IMR-90 (cell line): ENCODE measurements at regions not wholly inside any gene's neighbourhood (a gene's known extent, or its start where the extent isn't known, plus 50 kb on each side); places are given as distances from the start of the nearest gene placed in this dataset.

ENCODE experiments used
- ATAC-seq: fragments of 200-7000 bp; cut with Tn5 transposase; 2 replicates; pipeline ENCODE4 v1.9.1; 2020; ENCODE audit warnings: low read depth, mild to moderate bottlenecking, moderate library complexity
- BruUV-seq: library from RNA; stranded (reverse); fragments of 400-500 nt; replicated peaks from 2 replicates; lab custom pipeline; 2021; lab: Mats Ljungman, UMichigan
- CTCF ChIA-PET: fragments of 300-600 bp; formaldehyde crosslinking; extraction: SDS; loops from one replicate; lab custom pipeline; 2021; ENCODE audit warnings: antibody characterized with exemption; lab: Yijun Ruan, JAX
- POLR2A ChIA-PET: fragments of 300-600 bp; sonication (Branson Sonifier 250); formaldehyde crosslinking; loops from one replicate; lab custom pipeline; 2022; ENCODE audit warnings: antibody characterized with exemption; ENCODE audit not compliant: unreplicated experiment; lab: Charles Lee
- DNase-seq: peaks from one replicate; pipeline ENCODE4 v3.0.0; 2013
- H2AFZ ChIP-seq: replicated peaks from 2 replicates; pipeline ENCODE3; 2013; ENCODE audit warnings: low read length, mild to moderate bottlenecking; ENCODE audit not compliant: poor library complexity
- H2AK5ac ChIP-seq: 2 replicates; pipeline ENCODE4 v1.6.1; 2013; ENCODE audit warnings: low read depth, low read length, inconsistent platforms
- H2AK9ac ChIP-seq: replicated peaks from 2 replicates; pipeline ENCODE3; 2013; ENCODE audit warnings: mild to moderate bottlenecking, low read depth, low read length, moderate library complexity; ENCODE audit not compliant: poor library complexity
- H2BK120ac ChIP-seq: 2 replicates; pipeline ENCODE4 v1.6.1; 2013; ENCODE audit warnings: low read depth, low read length, inconsistent platforms
- H2BK15ac ChIP-seq: 3 replicates; pipeline ENCODE4 v1.6.1; 2013; ENCODE audit warnings: low read depth, low read length, inconsistent platforms
- H2BK20ac ChIP-seq: 2 replicates; pipeline ENCODE4 v1.6.1; 2013; ENCODE audit warnings: low read depth, mild to moderate bottlenecking, inconsistent platforms, low read length, moderate library complexity
- H2BK5ac ChIP-seq: 2 replicates; pipeline ENCODE4 v1.6.1; 2013; ENCODE audit warnings: mild to moderate bottlenecking, low read depth, low read length, inconsistent platforms; ENCODE audit not compliant: poor library complexity, severe bottlenecking
- H3K14ac ChIP-seq: replicated peaks from 2 replicates; pipeline ENCODE4 v1.6.1; 2013; ENCODE audit warnings: low read depth, low read length, inconsistent platforms
- H3K18ac ChIP-seq: 2 replicates; pipeline ENCODE4 v1.6.1; 2013; ENCODE audit warnings: low read depth, low read length, control low read depth
- H3K23ac ChIP-seq: 2 replicates; pipeline ENCODE4 v1.6.1; 2013; ENCODE audit warnings: low read depth, low read length, inconsistent platforms
- H3K27ac ChIP-seq: 2 replicates; pipeline ENCODE4 v1.5.1; 2013; ENCODE audit warnings: mild to moderate bottlenecking, control low read depth, low read length; ENCODE audit not compliant: insufficient read depth
- H3K27me3 ChIP-seq: 2 replicates; pipeline ENCODE4 v1.6.1; 2013; ENCODE audit warnings: low read length; ENCODE audit not compliant: control insufficient read depth, insufficient read depth
- H3K36me3 ChIP-seq: 2 replicates; pipeline ENCODE4 v1.6.1; 2013; ENCODE audit warnings: low read length, mixed read lengths; ENCODE audit not compliant: control insufficient read depth, insufficient read depth
- H3K4ac ChIP-seq: 2 replicates; pipeline ENCODE4 v1.6.1; 2013; ENCODE audit warnings: low read depth, low read length, inconsistent platforms
- H3K4me1 ChIP-seq: 2 replicates; pipeline ENCODE4 v1.6.1; 2013; ENCODE audit warnings: low read length, mixed read lengths; ENCODE audit not compliant: control insufficient read depth, insufficient read depth
- H3K4me2 ChIP-seq: 2 replicates; pipeline ENCODE4 v1.6.1; 2013; ENCODE audit warnings: low read depth, mild to moderate bottlenecking, control low read depth, low read length, moderate library complexity
- H3K4me3 ChIP-seq: 2 replicates; pipeline ENCODE4 v1.5.1; 2013; ENCODE audit warnings: low read depth, mild to moderate bottlenecking, control low read depth, low read length, moderate library complexity; ENCODE audit not compliant: insufficient read depth
- H3K56ac ChIP-seq: 2 replicates; pipeline ENCODE4 v1.6.1; 2013; ENCODE audit warnings: low read length, inconsistent platforms; ENCODE audit not compliant: insufficient read depth; ENCODE audit errors: extremely low read depth
- H3K79me1 ChIP-seq, 2 experiments: 2 replicates each; pipeline ENCODE4 v1.6.1; 2013; ENCODE audit warnings: low read length in 2 of 2, inconsistent platforms in 1 of 2, low read depth in 1 of 2
- H3K9ac ChIP-seq: 2 replicates; pipeline ENCODE4 v1.6.1; 2013; ENCODE audit warnings: low read depth, low read length, control low read depth
- H3K9me1 ChIP-seq: 2 replicates; pipeline ENCODE4 v1.6.1; 2013; ENCODE audit warnings: low read length, inconsistent platforms; ENCODE audit not compliant: insufficient read depth
- H3K9me3 ChIP-seq: 2 replicates; pipeline ENCODE4 v1.6.1; 2013; ENCODE audit warnings: low read length; ENCODE audit not compliant: control insufficient read depth, insufficient read depth
- H4K20me1 ChIP-seq: 2 replicates; pipeline ENCODE4 v1.6.1; 2013; ENCODE audit warnings: low read length, inconsistent platforms; ENCODE audit not compliant: insufficient read depth
- H4K5ac ChIP-seq: 2 replicates; pipeline ENCODE4 v1.6.1; 2013; ENCODE audit warnings: mild to moderate bottlenecking, low read depth, low read length, control low read depth
- H4K8ac ChIP-seq, 2 experiments: 2 replicates each; pipeline ENCODE4 v1.6.1; 2013; ENCODE audit warnings: low read depth in 2 of 2, low read length in 2 of 2, control low read depth in 1 of 2, inconsistent platforms in 1 of 2
- H4K91ac ChIP-seq: 2 replicates; pipeline ENCODE4 v1.6.1; 2013; ENCODE audit warnings: low read depth, low read length, inconsistent platforms; ENCODE audit not compliant: insufficient read depth
- MAFK ChIP-seq: IDR thresholded peaks from 2 replicates; pipeline ENCODE4 v1.6.1; 2012; ENCODE audit warnings: low read depth, low read length, improper control_type of control experiment
- MAZ ChIP-seq: IDR thresholded peaks from 2 replicates; pipeline ENCODE4 v1.6.1; 2012; ENCODE audit warnings: low read depth, mild to moderate bottlenecking, low read length, improper control_type of control experiment, moderate library complexity, borderline replicate concordance
- WGBS, 2 experiments: methylation state at CpG; one replicate each; pipeline versions ENCODE4 v1.1.5 to v1.1.7; 2013; ENCODE audit warnings: missing lambda C conversion rate in 2 of 2; ENCODE audit not compliant: insufficient read length in 1 of 2; ENCODE audit errors: extremely low coverage in 2 of 2; 5-methylcytosine and 5-hydroxymethylcytosine counted together
- dilution Hi-C: fragments of 300-500 bp; cut with HindIII; formaldehyde crosslinking; loops from one replicate; pipeline ENCODE4 v1.14.3; 2018; ENCODE audit warnings: low sequenced_read_pairs; ENCODE audit not compliant: unreplicated experiment
- in situ Hi-C: fragments of 300-500 bp; cut with MboI; formaldehyde crosslinking; loops from 3 replicates; pipeline ENCODE4 v1.14.3; 2019; ENCODE audit warnings: low sequenced_read_pairs, inconsistent platforms, mixed read lengths
- intact Hi-C: fragments of 100-400 bp; cut with micrococcal nuclease; formaldehyde crosslinking; loops from 2 replicates; pipeline ENCODE4 v1.10.0; 2022
- TF ChIP-seq, protein P1 (sequence below): conservative IDR thresholded peaks from 2 replicates; pipeline ENCODE4 v1.5.1; 2012; ENCODE audit warnings: mild to moderate bottlenecking, low read depth, low read length, improper control_type of control experiment

DNA sequence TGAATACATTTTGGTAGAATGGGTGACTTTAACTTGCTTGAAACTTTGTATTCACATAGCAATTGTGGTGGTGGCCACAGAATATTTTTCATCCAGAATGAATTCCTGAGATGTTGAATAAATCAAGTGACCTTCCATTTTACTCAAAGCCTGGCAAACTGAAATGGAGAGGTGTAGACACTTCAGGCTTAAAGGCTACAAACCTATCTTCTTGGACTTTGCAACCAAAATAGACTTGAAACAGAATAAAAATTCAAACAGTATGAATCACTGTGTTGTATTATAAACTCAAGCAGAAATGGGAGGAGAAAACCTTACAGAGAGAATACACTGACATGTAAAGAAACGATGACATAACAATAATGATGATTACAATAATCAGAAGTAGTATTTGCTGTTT is 371.6 kb downstream of the BCKDHB start:
- peak; percentile 85 for ATAC-seq
- POLR2A ChIA-PET = interaction anchor here (0.8 kb wide), 1 partner anchor 370 kb away, joined by 5 read pairs; no protein-coding TSS in a partner anchor
- Histone ChIP-seq H2BK120ac (peak overlapping the region; percentile 21), H3K18ac (peak overlapping the region; percentile 35; the same call in 1 of the 2 replicates), H3K56ac (no peak overlapping the region), H3K9me1 (no peaks in the 10 kb centered on the region), H2BK15ac (no peak overlapping the region), H4K8ac (no peak overlapping the region), H2BK5ac (peak overlapping the region; percentile 42), H3K9ac (no peak overlapping the region), H4K91ac (no peak overlapping the region), H3K79me1 (no peaks in the 10 kb centered on the region), H3K14ac (no peak overlapping the region), H4K5ac (no peak overlapping the region; the same call in 1 of the 2 replicates), H3K4me3 (no peak overlapping the region), H4K20me1 (no peaks in the 10 kb centered on the region), H3K27me3 (no peaks in the 10 kb centered on the region), H3K36me3 (no peaks in the 10 kb centered on the region), H3K4ac (peak overlapping the region; percentile 5; the same call in 1 of the 2 replicates), H3K4me1 (peaks cover 1% of the 10 kb centered on the region; the same call in 1 of the 2 replicates), H3K9me3 (no peaks in the 10 kb centered on the region), H2AK5ac (no peak overlapping the region), H3K23ac (no peak overlapping the region), H2AFZ (no peak overlapping the region), H2BK20ac (peak overlapping the region; percentile 2; the same call in 1 of the 2 replicates), H3K27ac (no peak overlapping the region), H2AK9ac (no peak overlapping the region), H3K4me2 (peak overlapping the region; percentile 70; the same call in 1 of the 2 replicates)
- no TSS peak for BruUV-seq
- CTCF ChIA-PET = no interaction called here
- TF ChIP-seq MAZ (no peak), MAFK (peak; percentile 48; the same call in 1 of the 2 replicates)
- TF ChIP-seq, protein P1, sequence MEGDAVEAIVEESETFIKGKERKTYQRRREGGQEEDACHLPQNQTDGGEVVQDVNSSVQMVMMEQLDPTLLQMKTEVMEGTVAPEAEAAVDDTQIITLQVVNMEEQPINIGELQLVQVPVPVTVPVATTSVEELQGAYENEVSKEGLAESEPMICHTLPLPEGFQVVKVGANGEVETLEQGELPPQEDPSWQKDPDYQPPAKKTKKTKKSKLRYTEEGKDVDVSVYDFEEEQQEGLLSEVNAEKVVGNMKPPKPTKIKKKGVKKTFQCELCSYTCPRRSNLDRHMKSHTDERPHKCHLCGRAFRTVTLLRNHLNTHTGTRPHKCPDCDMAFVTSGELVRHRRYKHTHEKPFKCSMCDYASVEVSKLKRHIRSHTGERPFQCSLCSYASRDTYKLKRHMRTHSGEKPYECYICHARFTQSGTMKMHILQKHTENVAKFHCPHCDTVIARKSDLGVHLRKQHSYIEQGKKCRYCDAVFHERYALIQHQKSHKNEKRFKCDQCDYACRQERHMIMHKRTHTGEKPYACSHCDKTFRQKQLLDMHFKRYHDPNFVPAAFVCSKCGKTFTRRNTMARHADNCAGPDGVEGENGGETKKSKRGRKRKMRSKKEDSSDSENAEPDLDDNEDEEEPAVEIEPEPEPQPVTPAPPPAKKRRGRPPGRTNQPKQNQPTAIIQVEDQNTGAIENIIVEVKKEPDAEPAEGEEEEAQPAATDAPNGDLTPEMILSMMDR = no peak
- WGBS, 2 experiments = no CpG with 5 or more reads among the region's 1 CpG
- intact Hi-C loops = no loop called here
- DNase-seq = peak; percentile 49
- dilution Hi-C loops = no loop called here
- in situ Hi-C loops = no loop called here
